ENCODE measurements at regions not wholly inside any gene's neighbourhood (a gene's known extent, or its start where the extent isn't known, plus 50 kb on each side); places are given as distances from the start of the nearest gene placed in this dataset.

DNA sequence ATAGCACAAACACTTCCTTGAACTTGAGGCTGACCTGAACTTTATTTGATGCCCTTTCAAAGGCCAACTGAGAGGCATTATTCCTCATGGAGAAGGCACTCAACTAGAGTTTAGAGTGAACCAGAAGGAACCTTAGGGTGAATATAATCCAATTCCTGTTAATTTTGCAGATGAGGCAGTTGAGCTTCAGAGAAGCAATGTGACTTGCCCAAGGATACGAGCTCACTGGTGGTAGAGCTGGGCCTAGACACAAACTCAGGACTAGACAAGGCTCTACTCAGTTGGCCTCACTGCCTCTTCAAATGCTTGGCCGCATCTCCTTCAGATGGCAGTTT is 172.7 kb upstream of the ADAMTS9 start:
- TF ChIP-seq SIN3A (IDR thresholded peaks at IDR 0.05; ENCODE audit: borderline replicate concordance, low read depth, low read length) (no peak), CHD2 (IDR thresholded peaks at IDR 0.05; ENCODE audit: low read length, partially characterized antibody) (no peak), SMC3 (IDR thresholded peaks at IDR 0.05; ENCODE audit: low read depth, low read length) (no peak), EZH2phosphoT487 (IDR thresholded peaks at IDR 0.05; ENCODE audit: borderline replicate concordance, low read depth) (no peak), EP300 (IDR thresholded peaks at IDR 0.05; ENCODE audit: borderline replicate concordance in 1 of 2, low read depth in 1 of 2, low read length in 1 of 2) (no peak), MXI1 (IDR thresholded peaks at IDR 0.05; ENCODE audit: low read depth, low read length) (no peak)
- TF ChIP-seq, protein P1, sequence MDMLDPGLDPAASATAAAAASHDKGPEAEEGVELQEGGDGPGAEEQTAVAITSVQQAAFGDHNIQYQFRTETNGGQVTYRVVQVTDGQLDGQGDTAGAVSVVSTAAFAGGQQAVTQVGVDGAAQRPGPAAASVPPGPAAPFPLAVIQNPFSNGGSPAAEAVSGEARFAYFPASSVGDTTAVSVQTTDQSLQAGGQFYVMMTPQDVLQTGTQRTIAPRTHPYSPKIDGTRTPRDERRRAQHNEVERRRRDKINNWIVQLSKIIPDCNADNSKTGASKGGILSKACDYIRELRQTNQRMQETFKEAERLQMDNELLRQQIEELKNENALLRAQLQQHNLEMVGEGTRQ (IDR thresholded peaks at IDR 0.05; ENCODE audit: borderline replicate concordance, low read depth, low read length) = no peak
- TF ChIP-seq, protein P2, sequence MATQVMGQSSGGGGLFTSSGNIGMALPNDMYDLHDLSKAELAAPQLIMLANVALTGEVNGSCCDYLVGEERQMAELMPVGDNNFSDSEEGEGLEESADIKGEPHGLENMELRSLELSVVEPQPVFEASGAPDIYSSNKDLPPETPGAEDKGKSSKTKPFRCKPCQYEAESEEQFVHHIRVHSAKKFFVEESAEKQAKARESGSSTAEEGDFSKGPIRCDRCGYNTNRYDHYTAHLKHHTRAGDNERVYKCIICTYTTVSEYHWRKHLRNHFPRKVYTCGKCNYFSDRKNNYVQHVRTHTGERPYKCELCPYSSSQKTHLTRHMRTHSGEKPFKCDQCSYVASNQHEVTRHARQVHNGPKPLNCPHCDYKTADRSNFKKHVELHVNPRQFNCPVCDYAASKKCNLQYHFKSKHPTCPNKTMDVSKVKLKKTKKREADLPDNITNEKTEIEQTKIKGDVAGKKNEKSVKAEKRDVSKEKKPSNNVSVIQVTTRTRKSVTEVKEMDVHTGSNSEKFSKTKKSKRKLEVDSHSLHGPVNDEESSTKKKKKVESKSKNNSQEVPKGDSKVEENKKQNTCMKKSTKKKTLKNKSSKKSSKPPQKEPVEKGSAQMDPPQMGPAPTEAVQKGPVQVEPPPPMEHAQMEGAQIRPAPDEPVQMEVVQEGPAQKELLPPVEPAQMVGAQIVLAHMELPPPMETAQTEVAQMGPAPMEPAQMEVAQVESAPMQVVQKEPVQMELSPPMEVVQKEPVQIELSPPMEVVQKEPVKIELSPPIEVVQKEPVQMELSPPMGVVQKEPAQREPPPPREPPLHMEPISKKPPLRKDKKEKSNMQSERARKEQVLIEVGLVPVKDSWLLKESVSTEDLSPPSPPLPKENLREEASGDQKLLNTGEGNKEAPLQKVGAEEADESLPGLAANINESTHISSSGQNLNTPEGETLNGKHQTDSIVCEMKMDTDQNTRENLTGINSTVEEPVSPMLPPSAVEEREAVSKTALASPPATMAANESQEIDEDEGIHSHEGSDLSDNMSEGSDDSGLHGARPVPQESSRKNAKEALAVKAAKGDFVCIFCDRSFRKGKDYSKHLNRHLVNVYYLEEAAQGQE (IDR thresholded peaks at IDR 0.05; ENCODE audit: low read depth, low read length) = no peak
- TF ChIP-seq, protein P3, sequence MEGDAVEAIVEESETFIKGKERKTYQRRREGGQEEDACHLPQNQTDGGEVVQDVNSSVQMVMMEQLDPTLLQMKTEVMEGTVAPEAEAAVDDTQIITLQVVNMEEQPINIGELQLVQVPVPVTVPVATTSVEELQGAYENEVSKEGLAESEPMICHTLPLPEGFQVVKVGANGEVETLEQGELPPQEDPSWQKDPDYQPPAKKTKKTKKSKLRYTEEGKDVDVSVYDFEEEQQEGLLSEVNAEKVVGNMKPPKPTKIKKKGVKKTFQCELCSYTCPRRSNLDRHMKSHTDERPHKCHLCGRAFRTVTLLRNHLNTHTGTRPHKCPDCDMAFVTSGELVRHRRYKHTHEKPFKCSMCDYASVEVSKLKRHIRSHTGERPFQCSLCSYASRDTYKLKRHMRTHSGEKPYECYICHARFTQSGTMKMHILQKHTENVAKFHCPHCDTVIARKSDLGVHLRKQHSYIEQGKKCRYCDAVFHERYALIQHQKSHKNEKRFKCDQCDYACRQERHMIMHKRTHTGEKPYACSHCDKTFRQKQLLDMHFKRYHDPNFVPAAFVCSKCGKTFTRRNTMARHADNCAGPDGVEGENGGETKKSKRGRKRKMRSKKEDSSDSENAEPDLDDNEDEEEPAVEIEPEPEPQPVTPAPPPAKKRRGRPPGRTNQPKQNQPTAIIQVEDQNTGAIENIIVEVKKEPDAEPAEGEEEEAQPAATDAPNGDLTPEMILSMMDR (IDR thresholded peaks at IDR 0.05) = no peak
